ENCODE measurements at regions not wholly inside any gene's neighbourhood (a gene's known extent, or its start where the extent isn't known, plus 50 kb on each side); places are given as distances from the start of the nearest gene placed in this dataset.
"Not testable (repeated sequence)": the region's sequence is repeated elsewhere in the genome, so short reads cannot be mapped to it uniquely, and the experiment has no call there.

GRCh38 chr9:26220367-26220766 lies 542.1 kb upstream of the TUSC1 start:
- no peak for DNase-seq

GRCh38 chr9:26219961-26220360 lies 541.7 kb upstream of the TUSC1 start:
- DNase-seq, result no peak

DNA sequence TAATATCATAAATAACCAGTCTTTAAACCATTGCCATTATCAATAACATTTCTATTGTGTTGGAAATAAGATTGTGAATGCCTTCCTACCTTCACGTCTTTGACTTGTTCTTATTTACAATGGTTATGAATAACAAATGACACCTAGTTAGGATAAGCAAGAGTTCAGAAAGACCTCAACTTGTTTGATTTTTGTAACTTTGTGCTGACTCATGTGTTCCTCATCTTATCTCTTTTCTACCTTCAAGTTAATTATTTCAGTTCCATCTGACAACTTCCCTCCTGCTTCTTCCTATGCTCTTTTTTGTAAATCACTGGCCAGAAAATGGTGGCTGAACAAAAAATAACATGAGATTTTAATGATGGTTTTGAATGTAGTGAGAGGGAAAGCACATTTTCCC lies 538.5 kb upstream of the TUSC1 start:
- DNase-seq, result no peak

GRCh38 chr9:26214713-26215444 lies 536.6 kb upstream of the TUSC1 start:
- not testable (repeated sequence) for DNase-seq

- no peak for DNase-seq
These were observed 532.2 kb upstream of the TUSC1 start for GRCh38 chr9:26210338-26210851.

GRCh38 chr9:26205261-26205660 lies 527.0 kb upstream of the TUSC1 start:
- DNase-seq, result no peak

- no peak for DNase-seq
These were observed 515.0 kb upstream of the TUSC1 start for GRCh38 chr9:26193237-26193636.

GRCh38 chr9:26191711-26192110 lies 513.5 kb upstream of the TUSC1 start:
- no peak for DNase-seq

DNA sequence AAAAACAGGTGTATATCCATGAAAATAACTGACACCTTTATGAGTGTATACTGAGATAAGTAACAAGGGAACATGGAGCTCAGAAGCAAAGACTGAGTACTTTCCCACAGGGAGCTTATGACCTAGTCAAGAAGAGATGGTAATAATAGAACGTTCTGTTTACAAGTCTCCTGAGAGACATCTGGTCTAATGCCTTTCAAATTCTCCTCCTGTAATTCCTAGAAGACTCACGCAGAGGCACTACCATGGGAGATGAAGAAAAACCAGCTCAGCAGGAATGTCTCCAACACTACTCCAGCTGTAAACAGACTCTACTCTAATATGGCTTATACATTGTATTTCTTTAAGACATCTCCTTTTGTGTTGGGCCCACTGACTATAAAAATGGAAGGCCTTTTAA lies 503.6 kb upstream of the TUSC1 start:
- no peak for DNase-seq

DNA sequence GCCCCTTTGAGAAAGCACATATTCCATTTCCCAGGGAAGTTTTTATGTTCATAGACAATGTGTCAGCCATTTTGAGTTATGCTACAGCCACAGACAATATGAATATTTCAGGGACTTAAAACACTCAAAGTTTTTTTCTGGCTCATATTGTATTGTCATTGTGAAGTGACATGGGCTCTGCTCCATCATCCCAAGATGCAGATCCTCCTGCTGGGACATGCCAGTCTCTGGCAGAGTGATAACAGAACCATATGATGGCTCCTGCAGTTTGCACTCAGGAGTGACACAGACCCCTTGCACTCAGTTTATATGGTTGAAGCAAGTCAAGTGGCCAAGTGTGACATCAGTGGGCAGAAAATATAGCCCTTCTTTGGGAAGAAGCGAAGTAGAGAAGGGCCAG lies 498.4 kb upstream of the TUSC1 start:
- no peak for DNase-seq

DNA sequence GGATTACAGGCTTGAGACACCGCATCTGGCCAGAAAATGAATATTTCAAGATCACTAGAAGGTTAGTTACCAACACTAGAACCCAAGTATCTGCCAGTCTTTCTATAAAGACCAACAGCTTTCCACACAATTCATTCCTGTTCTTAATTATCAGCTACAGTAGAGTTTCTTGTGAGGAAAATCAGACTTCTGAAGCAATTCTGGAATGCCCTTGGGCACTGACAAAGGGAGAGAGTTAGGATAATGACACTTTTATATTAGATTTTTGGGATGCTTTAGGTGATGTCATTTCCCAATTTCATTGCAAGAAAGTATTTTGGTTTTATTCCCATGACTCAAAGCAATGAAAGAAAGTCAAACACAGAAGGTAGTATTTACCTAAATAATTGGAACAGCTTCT lies 497.0 kb upstream of the TUSC1 start:
- no peak for DNase-seq

- no peak for DNase-seq
These were observed 494.1 kb upstream of the TUSC1 start for GRCh38 chr9:26172301-26172700.

DNA sequence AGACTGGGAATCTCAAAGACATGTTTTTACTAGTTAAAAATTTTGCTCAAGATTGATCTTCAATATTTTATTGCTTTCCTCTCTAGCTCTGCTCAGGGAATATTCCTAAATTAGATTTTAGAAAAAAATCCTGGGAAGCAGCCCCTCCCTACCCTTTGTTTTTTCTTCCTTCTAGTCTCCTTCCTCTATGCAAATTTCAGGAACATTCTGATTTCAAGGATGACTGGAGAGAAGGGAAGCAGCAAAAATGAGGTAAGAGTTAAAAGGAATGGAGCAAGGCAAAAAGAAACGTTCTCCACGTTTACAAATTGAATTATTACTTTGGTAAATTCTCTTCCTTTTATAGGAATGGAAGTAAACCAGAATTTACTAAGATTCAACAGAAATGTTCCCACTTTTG lies 493.4 kb upstream of the TUSC1 start:
- no peak for DNase-seq

- no peak for DNase-seq
These were observed 491.9 kb upstream of the TUSC1 start for GRCh38 chr9:26170190-26170589.

DNA sequence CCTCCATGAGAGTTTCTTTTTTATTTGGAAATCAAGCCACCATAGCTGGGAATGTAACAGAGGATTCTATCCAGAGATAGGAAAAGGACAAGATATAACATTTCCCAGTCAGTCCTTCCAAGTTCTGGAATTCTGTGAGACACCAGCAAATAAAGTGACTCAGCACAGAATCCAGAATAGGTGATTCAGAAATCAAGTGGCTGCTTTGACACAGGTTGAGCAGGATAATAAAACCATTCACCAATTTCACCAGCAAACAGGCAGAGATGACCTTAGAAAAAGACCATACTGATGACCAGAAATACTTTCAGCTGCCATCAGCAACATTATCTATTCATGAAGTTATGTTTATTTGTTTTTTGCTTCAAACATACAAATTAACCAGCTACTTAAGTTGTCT lies 491.5 kb upstream of the TUSC1 start:
- no peak for DNase-seq

DNA sequence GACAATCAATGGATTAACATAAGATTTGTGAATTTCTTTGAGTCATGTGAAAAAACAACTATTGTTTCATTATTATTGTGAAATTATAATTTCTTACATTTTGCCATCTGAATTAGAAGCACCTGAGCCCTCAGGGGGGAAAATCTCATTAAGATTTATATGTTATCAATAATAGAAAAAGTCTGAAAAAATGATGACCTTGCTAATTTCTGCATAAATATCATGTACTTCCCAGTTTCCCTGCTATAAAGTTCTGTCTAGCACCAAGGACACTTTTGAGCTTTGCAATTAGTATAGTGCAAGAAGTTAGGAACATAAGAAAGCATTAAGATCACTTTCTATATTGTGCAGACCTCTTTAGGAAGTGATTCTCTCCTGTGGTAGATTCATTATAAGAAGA lies 488.3 kb upstream of the TUSC1 start:
- DNase-seq, result no peak

GRCh38 chr9:26165426-26165825 lies 487.2 kb upstream of the TUSC1 start:
- no peak for DNase-seq

DNA sequence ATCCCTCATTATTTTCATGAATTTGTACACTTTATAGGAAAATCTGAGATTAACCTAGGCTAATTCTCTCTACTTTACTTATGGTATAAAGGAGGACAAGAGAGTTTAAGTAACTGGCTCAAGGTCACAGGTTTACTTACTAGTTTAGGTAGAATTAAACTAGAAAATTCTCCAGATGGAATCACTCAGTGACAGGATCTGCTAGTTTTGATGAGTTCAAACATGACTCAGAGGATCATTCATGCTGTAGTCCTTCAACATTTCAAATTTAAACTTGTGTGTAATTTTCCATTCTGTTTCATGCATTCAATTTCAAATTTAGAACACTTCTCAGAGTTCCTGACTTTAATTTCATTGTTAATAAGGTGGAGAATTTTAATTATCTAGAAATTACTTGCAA lies 485.7 kb upstream of the TUSC1 start:
- no peak for DNase-seq

DNA sequence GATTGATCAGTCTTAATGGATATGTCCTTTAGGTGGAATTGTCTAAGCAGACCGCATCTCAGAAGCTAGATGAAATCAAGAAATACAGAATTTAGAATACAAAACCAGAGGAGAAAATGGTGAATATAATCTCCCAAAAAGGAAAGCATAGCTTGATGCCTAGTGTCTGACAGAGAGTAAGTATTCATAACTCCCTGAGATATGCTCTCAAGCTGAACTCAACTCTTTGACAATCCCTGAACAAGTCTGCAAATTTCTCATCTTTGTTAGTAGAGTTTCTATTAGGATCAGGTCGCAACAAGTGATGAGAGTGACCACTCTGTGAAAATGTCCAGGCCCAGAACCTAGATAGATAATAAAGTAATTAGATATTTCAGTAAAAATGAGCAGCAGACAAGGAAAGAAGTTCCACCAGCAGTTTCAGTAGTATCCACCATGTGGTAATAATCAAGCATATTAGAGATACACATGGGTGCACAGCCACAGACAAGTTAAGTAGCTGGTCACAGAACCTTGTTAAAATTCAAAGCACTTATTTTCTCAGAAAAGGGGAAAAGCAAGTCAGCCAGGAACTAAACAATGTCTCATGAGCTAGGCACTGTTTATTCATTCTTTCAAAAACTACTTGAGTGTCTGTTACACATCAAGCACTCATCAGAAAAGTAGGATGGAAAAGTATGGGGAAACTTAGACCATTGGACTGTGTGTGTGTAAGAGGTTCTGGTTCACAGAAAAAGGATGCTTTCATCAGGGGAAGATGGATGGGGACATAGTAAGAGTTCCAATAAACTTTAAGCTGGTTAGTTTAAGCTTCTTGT lies 481.5 kb upstream of the TUSC1 start:
- DNase-seq, result no peak

DNA sequence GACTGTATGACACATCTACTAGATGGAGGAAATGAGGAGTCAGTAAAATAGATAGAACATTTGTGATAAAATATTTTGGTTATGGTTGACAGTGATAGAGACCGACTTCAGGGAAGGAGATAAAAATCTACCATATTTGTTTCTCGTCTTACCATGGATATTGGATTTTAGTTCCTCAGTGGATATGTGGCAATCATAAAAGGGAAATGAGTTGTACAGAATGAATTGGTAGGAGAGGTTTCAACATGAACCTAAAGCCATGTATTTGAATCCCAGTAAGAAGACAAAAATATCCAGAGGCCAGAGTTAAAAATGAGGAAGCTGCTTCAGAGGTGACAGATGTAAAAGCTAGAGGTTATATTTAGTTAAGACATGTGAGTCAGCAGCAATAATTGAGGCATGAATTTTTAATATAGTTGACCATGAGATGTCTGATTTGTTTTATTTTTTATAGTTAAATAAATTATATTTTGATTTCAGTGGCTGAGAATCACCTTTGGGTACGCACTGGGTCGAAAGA lies 480.4 kb upstream of the TUSC1 start:
- DNase-seq, result no peak

GRCh38 chr9:26157411-26157810 lies 479.2 kb upstream of the TUSC1 start:
- no peak for DNase-seq

DNA sequence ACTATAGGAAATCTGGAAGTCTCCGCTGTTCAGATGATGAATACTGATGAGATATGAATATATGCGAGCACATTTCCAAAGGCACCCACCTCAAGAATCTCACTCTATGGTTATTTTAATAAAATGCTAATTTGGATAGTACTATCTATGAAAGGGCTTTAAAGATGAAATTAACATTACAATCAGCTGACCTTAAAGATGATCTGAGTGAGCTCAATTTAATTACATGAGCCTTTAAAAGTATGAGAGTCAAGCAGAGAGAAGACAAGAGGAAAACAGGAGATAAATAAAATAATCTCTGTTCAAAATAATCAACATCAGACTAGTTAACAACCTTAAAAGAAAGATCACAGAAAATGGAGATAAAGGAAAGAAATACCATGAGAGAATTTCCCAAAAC lies 474.1 kb upstream of the TUSC1 start:
- DNase-seq, result no peak

DNA sequence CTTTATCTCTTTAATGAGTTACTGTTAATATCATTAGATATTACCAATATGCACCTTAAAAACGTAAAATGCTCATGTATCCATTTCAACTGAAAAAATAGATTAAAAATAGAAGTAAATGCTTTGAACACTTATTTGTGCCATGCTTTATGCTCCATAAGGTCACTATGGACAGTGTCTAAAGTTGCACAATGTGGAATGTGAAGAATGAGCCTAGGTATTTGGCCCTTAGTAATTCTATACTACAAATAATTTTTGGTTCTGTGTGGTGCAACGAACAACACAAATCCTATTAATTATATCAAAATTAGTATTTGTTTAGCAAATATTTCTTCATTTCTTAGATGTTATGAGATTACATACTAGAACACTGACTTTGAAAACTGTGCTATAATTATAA lies 469.9 kb upstream of the TUSC1 start:
- DNase-seq, result no peak

DNA sequence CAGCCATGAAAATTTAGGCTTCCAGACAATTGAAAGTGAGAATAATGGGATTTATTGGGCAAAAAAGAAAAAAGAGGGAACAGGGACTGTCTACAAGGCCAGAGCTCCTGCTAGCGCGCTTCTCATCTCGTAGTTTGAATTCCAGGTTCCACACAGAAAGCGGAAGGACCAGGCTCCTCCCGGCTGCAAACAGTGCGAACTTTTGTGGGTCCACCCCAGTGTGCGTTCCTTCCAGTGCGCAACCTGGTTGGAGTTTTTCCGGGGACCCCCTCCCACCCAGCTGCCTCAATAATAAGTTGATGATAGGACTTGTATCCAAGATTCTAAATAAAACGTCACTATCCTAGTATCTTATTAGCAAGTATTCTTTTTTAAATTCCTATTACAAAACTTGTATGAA lies 467.7 kb upstream of the TUSC1 start:
- DNase-seq, result no peak

All from NCI-H748 treated with DMSO at 0.1 percent for 48 hours (cell line).